Fibroblast of mammary gland (primary cell): ENCODE measurements at regions not wholly inside any gene's neighbourhood (a gene's known extent, or its start where the extent isn't known, plus 50 kb on each side); places are given as distances from the start of the nearest gene placed in this dataset.

ENCODE experiments used
- DNase-seq: peaks from one replicate; pipeline ENCODE4 v3.0.0-alpha.2; 2010; ENCODE audit warnings: low read depth
- H3K4me3 ChIP-seq: 2 replicates; pipeline ENCODE4 v1.5.1; 2011; ENCODE audit warnings: low read depth, mild to moderate bottlenecking, low read length, moderate library complexity; ENCODE audit not compliant: control insufficient read depth
- TF ChIP-seq, protein P1 (sequence below): conservative IDR thresholded peaks from 2 replicates; pipeline ENCODE4 v1.5.1; 2011; ENCODE audit warnings: low read depth, low read length, inconsistent platforms; ENCODE audit not compliant: control insufficient read depth, insufficient read depth

DNA sequence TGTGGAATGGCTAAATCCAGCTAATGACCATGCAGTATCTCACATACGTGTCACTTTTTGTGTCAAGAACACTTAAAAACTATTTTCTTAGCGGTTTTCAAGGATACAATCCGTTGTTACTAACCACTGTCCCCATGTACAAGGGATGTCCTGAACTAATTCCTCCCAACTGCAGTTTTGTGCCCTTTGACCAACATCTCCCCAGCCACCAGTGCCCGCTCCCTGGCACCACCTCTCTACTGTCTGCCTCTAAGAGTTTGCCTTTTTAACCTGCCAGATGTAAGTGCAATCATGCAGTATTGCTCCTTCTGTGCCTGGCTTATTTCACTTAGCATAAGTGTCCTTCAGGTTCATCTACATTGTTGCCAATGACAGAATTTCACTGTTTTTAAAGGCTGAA lies 315.7 kb downstream of the TMEM121 start:
- TF ChIP-seq, protein P1, sequence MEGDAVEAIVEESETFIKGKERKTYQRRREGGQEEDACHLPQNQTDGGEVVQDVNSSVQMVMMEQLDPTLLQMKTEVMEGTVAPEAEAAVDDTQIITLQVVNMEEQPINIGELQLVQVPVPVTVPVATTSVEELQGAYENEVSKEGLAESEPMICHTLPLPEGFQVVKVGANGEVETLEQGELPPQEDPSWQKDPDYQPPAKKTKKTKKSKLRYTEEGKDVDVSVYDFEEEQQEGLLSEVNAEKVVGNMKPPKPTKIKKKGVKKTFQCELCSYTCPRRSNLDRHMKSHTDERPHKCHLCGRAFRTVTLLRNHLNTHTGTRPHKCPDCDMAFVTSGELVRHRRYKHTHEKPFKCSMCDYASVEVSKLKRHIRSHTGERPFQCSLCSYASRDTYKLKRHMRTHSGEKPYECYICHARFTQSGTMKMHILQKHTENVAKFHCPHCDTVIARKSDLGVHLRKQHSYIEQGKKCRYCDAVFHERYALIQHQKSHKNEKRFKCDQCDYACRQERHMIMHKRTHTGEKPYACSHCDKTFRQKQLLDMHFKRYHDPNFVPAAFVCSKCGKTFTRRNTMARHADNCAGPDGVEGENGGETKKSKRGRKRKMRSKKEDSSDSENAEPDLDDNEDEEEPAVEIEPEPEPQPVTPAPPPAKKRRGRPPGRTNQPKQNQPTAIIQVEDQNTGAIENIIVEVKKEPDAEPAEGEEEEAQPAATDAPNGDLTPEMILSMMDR: no peak
- DNase-seq: no peak
- no peak overlapping the region for H3K4me3 ChIP-seq

DNA sequence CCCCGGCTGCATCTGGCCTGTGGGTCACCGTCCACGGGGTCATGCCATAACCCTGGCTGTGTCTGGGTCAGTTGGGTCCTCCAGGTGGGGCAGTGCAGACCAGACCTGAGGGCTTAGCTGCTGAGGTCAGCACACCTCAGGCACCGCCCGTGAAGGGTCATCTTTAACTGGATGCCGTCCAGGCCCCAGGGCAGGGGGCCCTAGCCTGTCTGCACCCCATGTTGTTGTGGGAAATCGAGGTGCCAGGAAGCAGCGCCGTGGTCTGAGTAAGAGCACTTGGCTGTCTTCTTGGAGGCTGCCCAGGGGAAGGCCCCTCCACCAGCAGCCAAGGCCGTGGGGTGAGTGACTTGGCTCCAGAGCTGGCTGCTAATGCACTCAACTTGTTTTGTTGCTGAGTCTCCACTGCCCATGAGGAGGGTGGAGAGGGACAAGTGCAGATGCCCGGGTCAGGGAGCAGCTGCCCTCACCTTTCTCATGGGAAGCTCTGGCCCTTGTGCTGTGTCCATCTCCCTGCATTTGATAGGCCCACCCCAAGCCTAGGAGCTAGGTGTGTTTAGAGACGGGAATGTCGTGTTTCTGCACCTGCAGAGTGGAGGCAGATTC lies 317.2 kb downstream of the TMEM121 start:
- no peak overlapping the region for H3K4me3 ChIP-seq
- TF ChIP-seq, protein P1: no peak
- DNase-seq: no peak

DNA sequence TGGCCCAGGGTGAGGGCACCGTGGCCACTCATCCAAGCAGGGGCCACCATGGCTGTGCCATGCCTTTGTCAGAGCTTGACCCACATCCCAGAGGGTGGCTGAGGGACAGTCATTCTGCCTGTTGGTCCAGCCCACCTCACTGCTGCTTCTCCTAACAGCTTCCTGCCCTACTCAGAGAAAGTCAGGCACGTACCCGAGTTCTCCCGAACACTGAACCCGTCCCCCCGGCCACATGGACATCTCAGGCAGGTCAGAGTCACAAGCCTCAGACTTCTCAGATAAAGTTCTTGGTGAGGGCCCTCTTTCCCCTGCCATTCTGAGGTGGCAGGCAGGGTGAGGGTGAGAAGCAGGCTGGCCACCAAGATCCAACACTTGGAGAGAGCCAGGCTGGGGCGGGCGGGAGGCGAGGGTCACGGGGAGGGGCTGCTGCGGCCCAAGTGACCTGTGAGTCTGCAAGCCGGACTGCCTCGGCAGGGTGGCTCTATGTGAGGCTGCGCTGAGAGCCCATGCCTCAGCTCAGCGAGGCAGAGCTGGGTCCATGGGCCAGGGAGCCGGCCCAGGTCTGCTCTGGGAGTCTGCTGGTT lies 317.8 kb downstream of the TMEM121 start:
- no peak for DNase-seq
- TF ChIP-seq, protein P1: no peak
- H3K4me3 ChIP-seq: no peak overlapping the region

DNA sequence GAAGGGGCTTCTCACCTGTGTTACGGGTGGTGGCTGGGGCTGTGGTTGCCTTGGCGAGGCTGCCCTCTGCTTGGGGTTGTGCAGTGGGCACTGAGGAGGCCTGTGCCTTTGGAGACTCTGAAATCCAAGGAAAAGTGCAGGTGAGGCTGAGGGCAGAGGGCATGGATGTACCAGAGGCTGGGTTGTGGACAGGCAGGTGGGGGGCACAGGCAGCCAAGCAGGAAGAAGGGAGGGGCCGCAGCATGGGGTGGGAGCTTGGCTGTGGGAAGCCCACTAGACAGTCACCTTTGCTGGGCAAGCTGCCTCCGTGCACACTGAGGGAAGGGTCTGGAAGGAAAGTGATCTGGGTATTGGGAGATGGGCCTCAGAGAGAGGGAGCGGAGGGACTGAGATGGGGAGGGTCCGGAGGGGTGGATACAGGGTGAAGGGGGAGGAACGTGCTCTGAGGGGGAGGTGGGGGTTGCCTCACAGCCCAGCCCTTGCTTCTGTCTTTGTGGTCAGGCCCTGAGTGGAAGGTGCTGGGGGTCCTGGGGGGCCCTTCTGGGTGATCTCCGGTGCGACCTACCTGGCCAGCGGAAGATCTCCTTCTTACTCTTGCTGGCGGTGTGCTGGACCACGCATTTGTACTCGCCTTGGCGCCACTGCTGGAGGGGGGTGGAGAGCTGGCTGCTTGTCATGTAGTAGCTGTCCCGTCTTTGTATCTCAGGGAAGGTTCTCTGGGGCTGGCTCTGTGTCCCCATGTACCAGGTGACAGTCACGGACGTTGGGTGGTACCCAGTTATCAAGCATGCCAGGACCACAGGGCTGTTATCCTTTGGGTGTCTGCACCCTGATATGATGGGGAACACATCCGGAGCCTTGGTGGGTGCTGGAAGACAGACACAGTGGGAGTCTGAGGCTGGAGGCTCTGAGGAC lies 318.7 kb downstream of the TMEM121 start:
- no peak overlapping the region for H3K4me3 ChIP-seq
- TF ChIP-seq, protein P1: no peak

DNA sequence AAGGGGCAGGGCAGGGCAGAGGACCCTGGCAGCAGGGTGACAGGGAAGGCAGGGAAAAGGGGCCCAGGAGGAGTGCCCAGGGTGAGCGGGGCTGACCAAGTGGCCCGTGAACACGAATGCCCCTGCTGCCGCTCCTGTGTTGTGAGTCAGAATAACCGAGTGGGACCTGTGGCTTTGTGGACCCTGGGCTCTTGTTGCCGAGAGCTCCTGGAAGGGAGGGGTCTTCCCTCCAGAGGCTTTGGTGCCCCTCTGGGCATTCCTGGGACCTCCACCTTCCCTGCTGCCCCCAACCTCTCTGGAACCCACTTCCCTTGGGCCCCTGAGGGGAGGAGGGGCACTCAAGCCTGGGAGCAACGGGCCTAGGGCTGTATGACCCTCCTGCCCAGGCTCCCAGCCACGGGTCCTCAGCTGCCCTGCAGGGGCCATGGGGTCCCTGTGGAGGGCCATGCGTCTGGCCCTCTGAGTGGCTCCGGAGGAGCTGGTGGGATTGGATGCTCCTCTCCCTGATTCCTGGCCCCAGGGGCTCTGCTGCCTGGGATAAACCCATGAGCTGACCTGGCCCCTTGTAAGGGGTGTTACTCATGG lies 319.4 kb downstream of the TMEM121 start:
- H3K4me3 ChIP-seq: no peak overlapping the region
- TF ChIP-seq, protein P1: no peak
- DNase-seq: no peak

More for the DNA sequence above, 318.7 kb downstream of the TMEM121 start:
- DNase-seq: no peak

DNA sequence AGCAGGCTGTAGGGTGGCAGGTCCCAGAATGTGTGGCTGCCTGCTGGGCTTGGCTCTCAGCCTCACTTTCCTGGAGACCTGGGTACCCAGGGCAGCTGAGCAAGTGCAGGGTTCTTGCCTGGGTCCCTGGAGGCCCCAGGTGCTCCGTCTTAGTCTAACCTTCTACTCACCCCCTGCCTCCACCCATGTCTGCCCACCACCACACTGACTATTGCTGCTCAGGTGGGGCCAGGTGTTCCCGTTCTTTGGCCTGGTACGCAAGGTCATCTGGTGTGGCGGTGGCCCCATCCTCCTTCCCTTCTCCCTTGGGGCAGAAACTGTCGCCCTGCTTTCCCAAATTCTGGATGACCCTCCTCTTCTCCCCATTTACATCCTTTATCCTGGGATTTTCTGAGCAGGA lies 319.9 kb downstream of the TMEM121 start:
- TF ChIP-seq, protein P1: no peak
- no peak overlapping the region for H3K4me3 ChIP-seq

More for the DNA sequence above, 319.9 kb downstream of the TMEM121 start:
- no peak for DNase-seq
